ENCODE measurements at regions not wholly inside any gene's neighbourhood (a gene's known extent, or its start where the extent isn't known, plus 50 kb on each side); places are given as distances from the start of the nearest gene placed in this dataset.

DNA sequence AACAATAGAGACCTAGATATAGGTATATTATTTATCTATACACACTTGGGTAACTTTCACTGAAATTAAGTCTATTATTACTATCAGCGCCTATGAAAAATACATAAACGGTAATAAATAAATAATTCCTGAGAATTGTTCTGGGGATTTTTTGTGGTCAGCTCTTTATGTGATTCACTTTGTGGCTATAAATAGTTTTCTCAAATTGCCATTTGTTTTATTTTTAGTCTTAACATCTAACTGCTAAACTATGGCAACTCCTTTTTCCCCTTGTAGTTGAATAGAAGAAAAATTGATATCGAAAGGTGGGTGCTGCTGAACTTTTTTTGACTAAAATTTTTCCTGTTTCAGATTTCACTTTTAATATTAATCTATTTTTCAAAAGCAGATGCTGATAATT, 189.0 kb downstream of the VGLL3 start:
- DNase-seq (no peak), ATAC-seq (no peak)
- Histone ChIP-seq H3K4me3 (no peak overlapping the region), H3K4me1 (ENCODE audit: low read depth) (no peaks in the 10 kb centered on the region), H3K9me3 (no peaks in the 10 kb centered on the region), H3K36me3 (ENCODE audit: low read depth) (no peaks in the 10 kb centered on the region)
- TF ChIP-seq, protein P1, sequence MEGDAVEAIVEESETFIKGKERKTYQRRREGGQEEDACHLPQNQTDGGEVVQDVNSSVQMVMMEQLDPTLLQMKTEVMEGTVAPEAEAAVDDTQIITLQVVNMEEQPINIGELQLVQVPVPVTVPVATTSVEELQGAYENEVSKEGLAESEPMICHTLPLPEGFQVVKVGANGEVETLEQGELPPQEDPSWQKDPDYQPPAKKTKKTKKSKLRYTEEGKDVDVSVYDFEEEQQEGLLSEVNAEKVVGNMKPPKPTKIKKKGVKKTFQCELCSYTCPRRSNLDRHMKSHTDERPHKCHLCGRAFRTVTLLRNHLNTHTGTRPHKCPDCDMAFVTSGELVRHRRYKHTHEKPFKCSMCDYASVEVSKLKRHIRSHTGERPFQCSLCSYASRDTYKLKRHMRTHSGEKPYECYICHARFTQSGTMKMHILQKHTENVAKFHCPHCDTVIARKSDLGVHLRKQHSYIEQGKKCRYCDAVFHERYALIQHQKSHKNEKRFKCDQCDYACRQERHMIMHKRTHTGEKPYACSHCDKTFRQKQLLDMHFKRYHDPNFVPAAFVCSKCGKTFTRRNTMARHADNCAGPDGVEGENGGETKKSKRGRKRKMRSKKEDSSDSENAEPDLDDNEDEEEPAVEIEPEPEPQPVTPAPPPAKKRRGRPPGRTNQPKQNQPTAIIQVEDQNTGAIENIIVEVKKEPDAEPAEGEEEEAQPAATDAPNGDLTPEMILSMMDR (IDR thresholded peaks at IDR 0.05) = no peak
- intact Hi-C loops (cut with DNase I, micrococcal nuclease) = no loop called here

DNA sequence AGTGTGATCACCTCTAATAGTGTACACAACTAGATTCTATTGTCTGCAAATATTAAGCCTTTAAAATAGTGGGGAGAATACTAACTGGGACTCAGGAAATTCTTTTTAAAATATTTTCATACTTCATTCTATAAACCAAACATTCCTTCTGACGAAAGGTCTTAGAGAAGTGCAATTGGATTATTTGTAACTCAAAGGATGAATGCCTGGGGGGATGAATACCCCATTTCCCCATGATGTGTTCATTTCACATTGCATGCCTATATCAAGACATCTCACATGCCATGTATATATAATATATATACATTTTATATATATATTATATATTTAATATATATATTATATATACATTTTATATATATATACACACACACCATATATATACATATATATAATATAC, 189.9 kb downstream of the VGLL3 start:
- Histone ChIP-seq H3K4me1 (ENCODE audit: low read depth) (no peaks in the 10 kb centered on the region), H3K9me3 (no peaks in the 10 kb centered on the region), H3K36me3 (ENCODE audit: low read depth) (no peaks in the 10 kb centered on the region), H3K4me3 (no peak overlapping the region)
- intact Hi-C loops (cut with DNase I, micrococcal nuclease) = no loop called here
- TF ChIP-seq, protein P1 (IDR thresholded peaks at IDR 0.05) = no peak
- ATAC-seq = no peak
- no peak for DNase-seq

DNA sequence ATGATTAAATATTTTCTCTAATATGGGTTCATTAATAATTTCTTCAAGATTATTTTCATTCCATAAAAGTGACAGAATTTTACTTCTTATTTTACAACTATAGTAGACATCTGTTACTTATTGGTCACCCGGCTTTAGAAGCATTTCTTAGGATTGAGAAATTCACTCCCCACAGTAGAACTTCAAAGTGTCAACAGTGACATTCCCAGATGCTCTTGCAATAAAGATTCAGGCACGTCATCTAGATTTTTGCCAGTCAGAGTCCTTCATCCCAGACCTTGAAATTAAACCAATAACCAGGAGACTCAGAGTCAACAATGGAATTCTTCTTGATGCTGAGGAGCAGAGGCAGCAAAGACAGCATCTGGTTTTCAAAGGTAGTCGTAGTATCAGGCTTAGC, 190.8 kb downstream of the VGLL3 start:
- H3K4me1 ChIP-seq (ENCODE audit: low read depth) = no peaks in the 10 kb centered on the region
- intact Hi-C loops (cut with DNase I, micrococcal nuclease) = no loop called here
- H3K4me3 ChIP-seq = no peak overlapping the region
- no peaks in the 10 kb centered on the region for H3K36me3 ChIP-seq (ENCODE audit: low read depth)
- DNase-seq = no peak
- ATAC-seq = no peak
- TF ChIP-seq, protein P1 (IDR thresholded peaks at IDR 0.05) = no peak
- H3K9me3 ChIP-seq = no peaks in the 10 kb centered on the region

DNA sequence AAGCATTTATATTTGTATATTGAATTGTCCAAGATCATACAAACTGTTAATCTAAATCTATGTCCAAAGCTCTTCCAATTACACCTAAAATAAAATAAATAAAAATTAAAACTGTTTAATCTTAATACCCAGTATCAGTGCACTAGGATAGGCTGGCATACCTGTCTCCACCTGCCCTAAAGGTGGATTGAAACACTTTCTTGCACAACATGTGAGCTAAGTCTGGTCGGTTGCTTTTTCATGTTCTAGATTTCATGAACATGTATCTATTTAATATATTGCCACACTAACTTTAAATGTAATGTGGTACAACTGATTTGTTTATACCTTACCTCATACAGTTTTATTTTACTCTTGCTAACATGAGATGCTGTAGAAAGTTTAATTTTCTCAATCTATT, 193.0 kb downstream of the VGLL3 start:
- Histone ChIP-seq H3K4me1 (ENCODE audit: low read depth) (no peaks in the 10 kb centered on the region), H3K4me3 (no peak overlapping the region), H3K36me3 (ENCODE audit: low read depth) (no peaks in the 10 kb centered on the region), H3K9me3 (no peaks in the 10 kb centered on the region)
- ATAC-seq (no peak), DNase-seq (no peak)
- TF ChIP-seq, protein P1 (IDR thresholded peaks at IDR 0.05) = no peak
- intact Hi-C loops (cut with DNase I, micrococcal nuclease) = no loop called here

DNA sequence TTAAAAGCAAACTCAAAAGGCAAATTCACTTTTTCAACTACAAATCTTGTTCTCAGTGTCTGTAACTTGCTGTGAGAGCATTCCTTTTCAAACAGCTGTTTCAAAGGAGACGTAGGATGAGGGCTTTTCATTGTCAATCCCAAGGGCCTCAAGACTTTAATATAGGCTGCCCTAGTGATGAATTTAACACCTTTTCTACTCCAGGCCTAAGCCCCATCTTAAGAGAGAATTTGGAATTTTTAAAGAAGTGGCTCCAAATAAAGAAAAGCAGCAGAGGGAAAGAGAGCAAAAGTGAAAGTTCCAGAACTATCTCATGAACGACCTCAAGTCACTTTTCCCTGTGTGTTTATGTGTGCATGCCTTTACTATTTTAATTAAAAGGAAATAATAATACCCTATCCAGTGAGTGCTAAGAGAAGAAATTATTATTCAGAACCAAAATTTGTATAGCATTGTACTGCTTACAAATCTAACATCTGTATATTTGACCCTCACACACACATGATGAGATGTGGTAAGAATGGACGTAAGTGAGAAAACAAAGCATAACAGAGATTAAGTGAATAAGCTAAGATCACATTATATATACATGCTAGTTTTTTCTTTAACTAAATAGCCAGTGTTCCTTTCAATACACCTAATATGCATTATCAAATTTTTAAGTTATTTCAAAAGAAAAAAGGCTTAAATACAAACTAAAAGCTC, 196.4 kb downstream of the VGLL3 start:
- ATAC-seq (no peak), DNase-seq (no peak)
- TF ChIP-seq, protein P1 (IDR thresholded peaks at IDR 0.05) = no peak
- H3K4me3 ChIP-seq = no peak overlapping the region
- no peaks in the 10 kb centered on the region for H3K9me3 ChIP-seq
- intact Hi-C loops (cut with DNase I, micrococcal nuclease) = no loop called here
- H3K4me1 ChIP-seq (ENCODE audit: low read depth) = no peaks in the 10 kb centered on the region
- H3K36me3 ChIP-seq (ENCODE audit: low read depth) = no peaks in the 10 kb centered on the region

DNA sequence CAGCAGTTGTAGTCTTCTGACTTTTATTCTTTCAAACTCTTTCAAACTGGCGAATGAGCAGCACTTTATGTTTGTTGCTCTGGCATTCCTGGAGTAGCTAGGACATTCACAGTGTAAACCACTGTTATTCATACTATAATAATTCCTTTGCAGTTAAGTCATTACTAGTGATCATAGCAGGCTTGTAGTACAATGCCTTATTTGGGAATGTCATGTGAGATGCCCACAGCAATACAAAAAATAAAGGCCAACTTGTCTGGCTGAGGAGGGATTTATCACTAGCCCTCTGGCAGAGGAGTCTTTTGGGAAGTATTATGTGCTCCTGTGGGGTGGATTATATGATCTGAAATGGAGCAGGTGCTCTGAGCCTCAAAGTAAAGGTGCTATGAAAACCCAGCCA, 197.2 kb downstream of the VGLL3 start:
- intact Hi-C loops (cut with DNase I, micrococcal nuclease) = no loop called here
- DNase-seq = no peak
- Histone ChIP-seq H3K4me1 (ENCODE audit: low read depth) (no peaks in the 10 kb centered on the region), H3K9me3 (no peaks in the 10 kb centered on the region), H3K36me3 (ENCODE audit: low read depth) (no peaks in the 10 kb centered on the region), H3K4me3 (no peak overlapping the region)
- TF ChIP-seq, protein P1 (IDR thresholded peaks at IDR 0.05) = no peak
- ATAC-seq = peak; percentile 59

Data from mucosa of descending colon (tissue), 3 donors.